ENCODE measurements at regions not wholly inside any gene's neighbourhood (a gene's known extent, or its start where the extent isn't known, plus 50 kb on each side); places are given as distances from the start of the nearest gene placed in this dataset.

- TF ChIP-seq CTCF (IDR thresholded peaks at IDR 0.05): no peak
- TF ChIP-seq POLR2A (IDR thresholded peaks at IDR 0.05): no peak
Observed at GRCh38 chr2:10237392-10238321, 65.0 kb upstream of the HPCAL1 start.

All from right lobe of liver (tissue), 4 donors.